SH-SY5Y (cell line): ENCODE measurements at regions not wholly inside any gene's neighbourhood (a gene's known extent, or its start where the extent isn't known, plus 50 kb on each side); places are given as distances from the start of the nearest gene placed in this dataset.

Source experiments
- GATA2 ChIP-seq: IDR thresholded peaks from 2 replicates; pipeline ENCODE4 v1.6.1; 2011; ENCODE audit warnings: mild to moderate bottlenecking, low read depth, low read length
- GATA3 ChIP-seq: IDR thresholded peaks from 2 replicates; pipeline ENCODE4 v1.6.1; 2011; ENCODE audit warnings: low read depth, mild to moderate bottlenecking, low read length, moderate library complexity

GRCh38 chr2:242030858-242031257 lies 161.3 kb downstream of the RTP5 start:
- TF ChIP-seq GATA2, result no peak
- no peak for TF ChIP-seq GATA3
